ENCODE measurements at regions not wholly inside any gene's neighbourhood (a gene's known extent, or its start where the extent isn't known, plus 50 kb on each side); places are given as distances from the start of the nearest gene placed in this dataset.

DNA sequence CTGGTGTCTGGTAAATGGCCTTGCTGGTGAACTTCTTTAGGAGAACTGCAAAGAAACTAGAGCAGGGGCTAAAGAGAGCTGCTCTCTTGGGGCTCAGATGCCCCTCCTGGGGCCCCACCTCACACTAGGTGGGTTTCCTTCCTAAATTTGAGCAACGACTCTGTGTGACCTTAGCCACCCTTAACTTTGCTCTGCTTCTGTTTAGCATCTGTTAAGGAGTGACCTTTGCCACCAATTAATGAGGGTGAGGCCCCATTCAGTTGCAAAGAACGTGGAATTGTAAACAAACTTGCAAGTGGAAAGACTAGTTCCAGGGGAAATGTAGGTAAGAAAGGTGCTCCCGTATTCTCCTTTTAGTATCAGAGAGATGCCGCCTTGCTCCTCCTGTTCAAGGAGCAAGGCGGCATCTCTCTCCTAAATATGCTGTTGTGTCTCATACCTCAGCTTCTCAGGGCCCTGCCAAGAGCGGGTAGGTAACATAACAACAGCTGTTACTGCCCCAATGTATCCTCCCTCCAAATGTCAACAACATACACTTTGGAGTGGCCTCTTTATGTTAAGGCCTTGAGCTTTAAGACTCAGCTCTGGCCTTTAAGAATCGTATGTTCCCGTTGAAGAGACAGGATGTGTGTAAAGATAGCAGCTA, 77.6 kb upstream of the FUT8 start:
- DNase-seq (ENCODE audit: low spot score), result no peak
- Histone ChIP-seq H3K4me3 (no peak overlapping the region), H3K27ac (no peak overlapping the region)
- TF ChIP-seq CTCF (IDR thresholded peaks at IDR 0.05), result no peak

GRCh38 chr14:65335411-65335947, 77.1 kb upstream of the FUT8 start:
- DNase-seq (ENCODE audit: low spot score), result no peak
- Histone ChIP-seq H3K27ac (no peak overlapping the region), H3K4me3 (no peak overlapping the region)
- no peak for TF ChIP-seq CTCF (IDR thresholded peaks at IDR 0.05)

DNA sequence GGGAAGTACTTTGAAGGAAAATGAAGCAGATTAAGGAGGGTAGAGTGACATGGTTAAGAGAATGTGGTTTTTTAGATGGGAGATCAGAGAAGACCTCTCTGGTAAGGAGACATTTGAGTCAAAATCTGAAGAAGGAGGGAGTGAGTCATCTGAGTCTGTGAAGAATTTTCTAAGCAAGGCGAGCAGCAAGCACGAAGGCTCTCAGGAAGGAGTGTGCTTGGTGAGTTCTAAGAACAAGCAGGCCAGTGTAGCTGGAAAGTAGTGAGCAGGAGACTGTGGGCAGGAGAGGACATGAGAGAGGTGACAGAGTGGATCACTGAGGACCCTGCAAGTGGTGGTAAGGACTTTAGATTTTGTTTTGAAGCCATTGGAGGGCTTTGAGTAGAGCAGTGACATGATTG, 76.3 kb upstream of the FUT8 start:
- H3K4me3 ChIP-seq, result no peak overlapping the region
- no peak for DNase-seq (ENCODE audit: low spot score)
- TF ChIP-seq CTCF (IDR thresholded peaks at IDR 0.05), result no peak
- H3K27ac ChIP-seq, result no peak overlapping the region

DNA sequence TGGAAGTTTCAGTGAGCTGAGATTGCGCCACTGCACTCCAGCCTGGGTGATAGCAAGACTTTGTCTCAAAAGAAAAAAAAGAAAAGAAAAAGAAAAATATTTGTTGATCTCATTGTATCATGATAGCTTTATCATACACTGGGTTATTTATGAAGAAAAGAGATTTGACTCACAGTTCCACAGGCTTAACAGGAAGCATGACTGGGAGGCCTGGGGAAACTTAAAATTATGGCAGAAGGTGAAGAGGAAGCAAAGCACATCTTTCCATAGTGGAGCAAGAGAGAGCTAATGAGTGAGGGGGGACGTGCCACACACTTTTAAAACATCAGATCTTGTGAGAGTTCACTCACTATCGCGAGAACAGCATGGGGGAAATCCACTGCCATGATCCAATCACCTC, 72.7 kb upstream of the FUT8 start:
- H3K4me3 ChIP-seq, result no peak overlapping the region
- no peak overlapping the region for H3K27ac ChIP-seq
- TF ChIP-seq CTCF (IDR thresholded peaks at IDR 0.05), result no peak
- no peak for DNase-seq (ENCODE audit: low spot score)

DNA sequence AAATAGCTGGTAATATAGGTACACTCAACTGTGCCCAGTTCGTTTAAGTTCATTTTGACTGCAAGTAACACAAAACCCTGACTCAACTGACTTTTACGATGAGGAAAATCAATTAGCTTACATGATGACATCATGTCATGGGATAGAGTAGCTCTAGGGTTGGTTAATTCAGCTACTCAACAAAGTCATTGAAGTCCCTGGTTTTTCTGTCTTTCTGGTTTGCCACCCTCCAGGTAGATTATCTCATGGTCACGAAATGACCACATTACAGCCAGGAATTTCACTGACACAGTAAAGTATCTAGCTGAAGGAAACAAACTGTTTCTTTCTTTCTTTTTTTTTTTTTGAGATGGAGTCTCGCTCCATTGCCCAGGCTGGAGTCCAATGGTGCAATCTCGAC, 68.5 kb upstream of the FUT8 start:
- TF ChIP-seq CTCF (IDR thresholded peaks at IDR 0.05), result no peak
- H3K4me3 ChIP-seq, result no peak overlapping the region
- no peak overlapping the region for H3K27ac ChIP-seq
- no peak for DNase-seq (ENCODE audit: low spot score)

DNA sequence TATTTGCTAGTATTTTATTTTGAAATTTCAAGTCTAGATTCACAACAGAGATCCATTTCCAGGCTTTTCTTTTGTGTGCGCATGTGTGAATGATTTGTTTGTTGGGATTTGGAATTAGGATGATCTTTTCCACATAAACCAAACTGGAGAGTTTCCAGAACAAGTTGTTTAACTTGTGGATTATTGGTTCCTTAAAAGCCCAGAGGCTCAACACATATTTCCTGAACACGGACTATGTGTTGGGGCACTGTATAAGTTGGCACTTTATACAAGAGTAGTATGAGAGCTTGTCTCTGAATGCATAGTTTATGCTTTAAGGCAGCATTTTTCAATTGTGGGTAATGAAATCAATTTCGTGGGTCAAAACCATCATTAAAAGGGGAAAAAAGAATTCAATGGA, 67.3 kb upstream of the FUT8 start:
- no peak for TF ChIP-seq CTCF (IDR thresholded peaks at IDR 0.05)
- DNase-seq (ENCODE audit: low spot score), result no peak
- no peak overlapping the region for H3K27ac ChIP-seq
- H3K4me3 ChIP-seq, result no peak overlapping the region

DNA sequence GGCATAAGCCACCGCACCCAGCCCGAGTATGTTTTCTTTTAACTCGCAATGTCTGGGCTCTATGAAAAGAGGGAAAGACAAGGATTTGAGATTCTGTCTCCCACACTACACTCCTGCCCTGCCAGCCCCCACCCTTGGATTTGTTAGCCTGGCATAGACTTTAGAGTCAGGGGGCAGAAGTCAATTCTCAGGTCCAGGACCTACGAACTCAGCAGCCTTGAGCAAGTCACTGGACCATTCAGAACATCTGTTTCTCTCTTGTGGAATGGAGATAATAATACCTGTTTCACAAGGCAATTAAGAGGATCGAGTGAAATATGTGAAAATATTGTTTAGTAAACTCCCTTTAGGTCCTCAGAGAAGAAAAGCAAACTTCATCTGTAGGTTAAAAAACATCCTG, 66.1 kb upstream of the FUT8 start:
- DNase-seq (ENCODE audit: low spot score), result no peak
- Histone ChIP-seq H3K4me3 (no peak overlapping the region), H3K27ac (no peak overlapping the region)
- no peak for TF ChIP-seq CTCF (IDR thresholded peaks at IDR 0.05)

All from coronary artery (tissue), 2 donors.